Prostate gland (tissue), 2 donors: ENCODE measurements at regions not wholly inside any gene's neighbourhood (a gene's known extent, or its start where the extent isn't known, plus 50 kb on each side); places are given as distances from the start of the nearest gene placed in this dataset.

Source experiments
- POLR2A ChIP-seq: fragments of 450-650 bp; IDR thresholded peaks from one replicate; pipeline ENCODE4 v1.6.1; 2016; ENCODE audit warnings: antibody characterized with exemption, mild to moderate bottlenecking
- TF ChIP-seq, protein P1 (sequence below), 4 experiments: fragments of 200-600 bp in 2 of 4; fragments of 450-650 bp in 2 of 4; sonication (generic) in 2 of 4; IDR thresholded peaks; 1 replicate in 3 of 4; 2 replicates in 1 of 4; pipeline ENCODE4 v1.5.1; 2016 to 2019; ENCODE audit warnings: antibody characterized with exemption in 4 of 4, mild to moderate bottlenecking in 2 of 4, moderate library complexity in 2 of 4

GRCh38 chr7:8973601-8974000, 540.2 kb downstream of the NXPH1 start:
- TF ChIP-seq, protein P1, sequence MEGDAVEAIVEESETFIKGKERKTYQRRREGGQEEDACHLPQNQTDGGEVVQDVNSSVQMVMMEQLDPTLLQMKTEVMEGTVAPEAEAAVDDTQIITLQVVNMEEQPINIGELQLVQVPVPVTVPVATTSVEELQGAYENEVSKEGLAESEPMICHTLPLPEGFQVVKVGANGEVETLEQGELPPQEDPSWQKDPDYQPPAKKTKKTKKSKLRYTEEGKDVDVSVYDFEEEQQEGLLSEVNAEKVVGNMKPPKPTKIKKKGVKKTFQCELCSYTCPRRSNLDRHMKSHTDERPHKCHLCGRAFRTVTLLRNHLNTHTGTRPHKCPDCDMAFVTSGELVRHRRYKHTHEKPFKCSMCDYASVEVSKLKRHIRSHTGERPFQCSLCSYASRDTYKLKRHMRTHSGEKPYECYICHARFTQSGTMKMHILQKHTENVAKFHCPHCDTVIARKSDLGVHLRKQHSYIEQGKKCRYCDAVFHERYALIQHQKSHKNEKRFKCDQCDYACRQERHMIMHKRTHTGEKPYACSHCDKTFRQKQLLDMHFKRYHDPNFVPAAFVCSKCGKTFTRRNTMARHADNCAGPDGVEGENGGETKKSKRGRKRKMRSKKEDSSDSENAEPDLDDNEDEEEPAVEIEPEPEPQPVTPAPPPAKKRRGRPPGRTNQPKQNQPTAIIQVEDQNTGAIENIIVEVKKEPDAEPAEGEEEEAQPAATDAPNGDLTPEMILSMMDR (IDR thresholded peaks at IDR 0.05), result no peak
- TF ChIP-seq POLR2A, result no peak
